ENCODE measurements at regions not wholly inside any gene's neighbourhood (a gene's known extent, or its start where the extent isn't known, plus 50 kb on each side); places are given as distances from the start of the nearest gene placed in this dataset.
"Not testable (repeated sequence)": the region's sequence is repeated elsewhere in the genome, so short reads cannot be mapped to it uniquely, and the experiment has no call there.

- no peak for DNase-seq
These were observed 220.6 kb downstream of the DHX15 start for GRCh38 chr4:24363751-24364150.

DNA sequence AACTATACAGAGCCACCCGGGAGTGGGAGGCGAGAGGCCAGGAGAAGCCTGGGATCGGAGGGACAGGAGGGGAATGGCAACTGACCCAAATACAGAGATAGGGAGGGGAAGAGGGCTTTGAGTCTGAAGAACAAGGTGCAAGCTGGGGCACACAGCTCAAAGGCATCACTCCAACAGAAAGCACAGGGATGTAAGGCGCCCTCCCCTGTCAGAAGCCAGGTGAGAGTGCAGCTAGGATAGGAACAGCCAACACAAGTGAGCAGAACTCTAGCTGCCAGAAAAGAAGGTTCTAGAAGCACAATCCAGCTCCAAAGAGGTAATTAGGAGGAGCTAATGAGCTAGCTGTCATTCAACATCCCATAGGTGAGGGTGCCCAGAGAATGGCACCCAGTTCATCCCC, 232.2 kb downstream of the DHX15 start:
- no peak for DNase-seq

GRCh38 chr4:24349168-24349996, 235.0 kb downstream of the DHX15 start:
- DNase-seq: not testable (repeated sequence)

GRCh38 chr4:24339260-24339659, 245.1 kb downstream of the DHX15 start:
- DNase-seq: no peak

DNA sequence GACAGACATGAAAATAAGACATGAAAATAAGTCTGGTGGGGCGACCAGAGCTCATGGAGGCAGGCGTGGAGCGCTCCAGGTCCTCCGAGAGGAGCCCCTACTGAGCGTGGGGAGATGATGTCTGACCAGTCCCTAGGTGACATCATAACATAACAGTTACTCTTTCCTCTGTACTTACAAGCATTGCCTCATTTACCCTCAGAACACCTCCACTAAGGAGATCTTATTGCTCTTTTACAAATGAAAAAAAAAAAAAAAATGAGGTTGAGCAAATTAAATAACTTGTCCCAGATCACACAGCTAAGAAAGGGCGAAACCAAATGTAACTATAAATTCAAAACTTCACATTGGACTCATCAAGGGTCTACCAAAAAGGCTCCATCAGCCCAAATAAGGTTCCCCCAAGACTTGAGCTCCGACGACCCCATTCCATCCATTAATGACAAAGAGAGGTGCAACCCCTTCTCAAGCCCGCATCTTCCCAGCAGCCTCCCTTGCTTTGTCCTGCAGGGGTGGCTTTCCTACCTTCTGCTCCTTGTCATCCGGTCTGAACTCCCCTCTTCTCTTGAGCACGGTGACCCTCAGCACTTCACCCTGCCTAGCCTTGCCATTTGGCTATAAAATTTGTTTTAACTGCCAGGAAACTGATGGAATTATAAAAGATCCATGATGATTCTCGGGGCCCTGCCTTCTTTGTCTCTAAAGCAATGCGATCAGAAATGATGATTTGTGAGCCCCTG, 246.7 kb downstream of the DHX15 start:
- no peak for DNase-seq

- no peak for DNase-seq
These were observed 248.7 kb downstream of the DHX15 start for GRCh38 chr4:24335616-24336015.

DNA sequence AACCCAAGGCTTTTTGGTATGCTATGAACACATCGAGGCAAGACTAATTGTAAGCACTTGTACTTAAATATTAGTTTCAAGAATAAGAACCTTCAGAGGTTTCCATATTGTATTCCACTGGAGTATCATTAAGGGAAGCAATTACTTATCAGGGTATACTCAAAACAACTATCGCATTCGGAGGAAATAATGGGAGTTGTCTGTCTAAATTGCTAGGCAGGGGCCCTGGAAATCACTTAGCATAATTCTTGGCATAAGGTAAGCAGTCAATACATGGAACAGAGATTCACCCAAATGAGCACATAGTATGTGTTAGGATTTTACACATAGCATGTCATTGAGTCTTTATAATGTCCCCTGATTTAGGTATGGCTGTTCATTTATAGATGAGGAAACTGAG, 249.4 kb downstream of the DHX15 start:
- no peak for DNase-seq

DNA sequence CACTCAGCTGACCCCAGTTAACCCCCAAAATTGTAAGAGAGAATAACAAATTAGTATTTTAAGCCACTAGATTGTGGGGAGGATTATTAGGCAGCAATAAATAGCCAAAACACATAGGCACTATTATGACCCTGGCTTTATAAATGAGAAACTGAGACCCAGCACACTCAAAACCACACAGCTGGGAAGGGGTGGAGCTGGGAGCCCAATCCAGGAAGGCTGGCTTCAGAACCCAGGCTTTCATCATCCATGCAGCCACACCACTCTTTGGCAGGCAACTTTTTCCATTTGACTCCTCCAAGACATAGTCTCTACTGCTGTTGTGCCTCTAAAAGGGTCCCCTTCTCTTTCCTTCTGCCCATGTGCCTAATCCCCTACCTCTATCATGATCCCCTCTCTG, 253.8 kb downstream of the DHX15 start:
- no peak for DNase-seq

GRCh38 chr4:24330172-24330571, 254.2 kb downstream of the DHX15 start:
- DNase-seq: no peak

GRCh38 chr4:24328711-24329110, 255.6 kb downstream of the DHX15 start:
- DNase-seq: no peak

- DNase-seq: no peak
These were observed 256.0 kb downstream of the DHX15 start for GRCh38 chr4:24328310-24328709.

- no peak for DNase-seq
These were observed 261.4 kb downstream of the DHX15 start for GRCh38 chr4:24322995-24323394.

GRCh38 chr4:24322511-24322910, 261.8 kb downstream of the DHX15 start:
- DNase-seq: no peak

DNA sequence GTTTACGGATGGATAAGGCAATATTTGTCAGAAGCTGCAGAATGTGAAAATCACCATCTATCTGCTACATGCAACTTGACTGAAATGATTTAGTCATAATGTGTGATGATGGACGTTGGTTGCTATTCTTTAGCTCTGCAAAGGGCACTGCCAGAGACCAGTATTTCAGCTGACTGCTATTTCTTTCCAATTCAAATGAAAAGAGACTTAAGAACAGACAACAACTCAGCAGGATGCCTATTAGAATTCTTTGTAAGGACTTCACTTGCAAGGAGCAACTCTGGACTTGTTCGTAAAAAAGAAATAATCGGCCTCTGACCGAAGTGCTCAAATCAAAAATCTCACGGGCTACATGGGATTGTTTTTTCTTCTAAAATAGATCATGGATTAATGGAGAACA, 262.7 kb downstream of the DHX15 start:
- DNase-seq: no peak

- DNase-seq: no peak
These were observed 263.2 kb downstream of the DHX15 start for GRCh38 chr4:24321131-24321530.

DNA sequence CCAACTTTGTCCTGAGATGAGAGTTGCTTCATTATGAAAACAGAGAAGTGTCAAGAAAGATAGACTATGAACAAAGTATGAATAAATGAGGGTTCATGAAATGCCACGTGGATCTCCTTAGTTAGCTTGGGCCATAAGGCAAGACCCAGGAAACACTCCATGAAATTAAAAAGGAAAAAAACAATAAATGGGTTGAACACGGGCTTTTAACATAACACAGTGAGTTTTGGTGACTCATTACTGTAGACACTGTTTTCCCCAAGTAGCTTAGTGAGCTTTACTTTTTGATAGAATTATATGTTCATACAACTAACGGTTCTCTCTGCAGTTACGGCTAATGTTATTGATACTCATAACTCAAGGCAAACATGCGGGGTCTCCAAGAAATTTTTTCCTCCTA, 265.0 kb downstream of the DHX15 start:
- no peak for DNase-seq

- DNase-seq: no peak
These were observed 269.3 kb downstream of the DHX15 start for GRCh38 chr4:24315056-24315455.

DNA sequence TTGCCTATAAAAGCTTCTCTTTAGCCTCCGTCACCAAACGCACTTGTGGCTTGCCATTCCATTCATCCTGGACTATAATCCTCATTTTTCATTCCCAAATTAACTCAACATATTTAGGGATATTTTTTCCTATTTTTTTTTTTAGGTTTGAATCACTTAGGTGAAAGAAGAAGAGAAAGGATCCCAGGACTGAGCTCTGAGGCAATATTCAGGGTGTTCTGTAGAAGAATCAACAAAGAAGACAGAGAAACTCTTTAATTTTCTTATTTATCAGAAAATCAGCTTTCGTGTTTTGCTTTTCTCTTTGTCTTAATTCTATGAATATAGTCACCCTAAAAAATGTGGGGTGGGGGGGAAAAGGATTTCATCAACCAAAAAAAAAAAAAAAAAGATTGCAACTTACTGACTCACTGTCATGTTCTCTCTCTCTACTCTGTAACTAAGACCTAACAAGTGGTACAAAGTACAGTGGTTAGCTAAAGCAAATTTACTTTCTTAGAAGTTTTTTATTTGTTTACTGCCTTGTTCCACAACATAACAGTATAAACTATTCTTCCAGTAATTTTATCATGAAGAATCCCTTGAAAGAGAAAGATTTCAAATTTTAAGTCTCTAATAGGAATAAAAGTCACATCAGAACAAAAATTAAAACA, 272.0 kb downstream of the DHX15 start:
- DNase-seq: no peak

DNA sequence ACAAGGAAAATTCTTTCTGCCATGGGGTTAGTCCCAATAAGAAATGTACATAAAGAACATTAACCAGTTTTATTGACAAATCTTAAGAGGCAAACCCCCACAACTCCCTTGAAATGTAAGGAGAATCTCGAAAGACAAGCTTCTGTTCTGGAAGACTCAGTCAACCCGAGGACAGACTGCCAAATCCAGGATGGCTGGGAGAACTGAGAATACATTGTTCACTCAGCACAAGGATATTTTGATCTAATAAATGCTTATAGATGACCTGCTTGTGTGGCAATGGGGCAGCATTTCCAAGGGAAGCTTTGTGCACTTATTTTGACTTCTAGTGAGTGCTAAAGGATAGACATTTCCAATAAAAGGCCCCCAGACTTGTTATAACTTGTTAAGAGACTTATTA, 280.4 kb downstream of the DHX15 start:
- DNase-seq: no peak

DNA sequence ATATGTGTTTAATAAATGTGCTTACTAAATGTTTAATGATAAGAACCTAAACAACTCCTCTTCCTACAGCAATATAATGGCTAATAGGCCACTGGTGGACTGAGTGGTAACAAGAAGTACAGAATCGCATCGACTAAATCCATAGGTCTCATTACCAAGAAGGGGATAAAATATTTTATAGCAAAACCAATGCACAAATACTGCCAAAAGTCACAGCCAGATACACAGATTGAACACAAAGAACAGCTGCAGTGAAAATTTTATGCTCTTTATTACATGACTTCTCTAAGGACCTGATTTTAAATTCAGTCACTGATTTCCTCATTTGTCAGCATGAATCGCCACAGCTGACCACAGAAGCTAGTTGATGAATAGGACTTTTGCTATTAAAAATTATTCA, 285.4 kb downstream of the DHX15 start:
- DNase-seq: no peak

DNA sequence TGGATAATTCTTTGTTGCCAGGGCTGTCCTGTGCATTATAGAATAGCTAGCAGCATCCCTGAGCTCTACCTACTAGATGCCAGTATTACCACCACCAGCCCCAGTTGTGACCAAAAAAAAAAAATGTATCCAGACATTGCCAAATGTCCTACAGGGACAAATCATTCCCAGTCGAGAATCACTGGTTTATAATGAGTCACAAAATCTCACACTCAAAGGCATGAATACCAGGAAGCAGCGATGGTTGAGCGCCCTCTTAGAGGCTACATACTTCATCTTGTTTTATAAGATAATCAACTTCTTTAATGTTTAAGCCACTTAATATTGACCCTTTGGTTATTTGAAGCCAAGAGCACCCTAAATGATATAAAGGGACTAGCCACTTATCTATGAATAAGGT, 297.3 kb downstream of the DHX15 start:
- DNase-seq: no peak

- no peak for DNase-seq
These were observed 298.6 kb downstream of the DHX15 start for GRCh38 chr4:24285759-24286158.

DNA sequence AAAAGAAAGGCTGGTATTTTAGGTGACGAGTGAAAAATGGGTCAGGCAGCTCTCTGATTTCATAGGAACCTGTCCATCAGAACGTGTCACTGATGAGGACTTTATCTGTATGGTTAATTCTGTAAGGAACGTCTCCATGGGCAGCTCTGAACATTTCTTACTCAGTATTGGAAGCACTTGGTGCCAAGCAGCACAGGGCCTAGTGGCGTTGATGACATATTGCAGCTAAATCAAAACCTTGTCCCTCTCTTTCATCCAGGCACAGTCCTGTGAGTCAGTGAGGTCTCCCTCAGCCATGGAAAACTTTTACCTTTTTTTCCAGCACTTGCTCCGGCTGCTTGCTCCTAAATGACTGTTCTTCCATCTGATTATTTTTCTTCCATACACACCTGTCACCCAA, 301.9 kb downstream of the DHX15 start:
- no peak for DNase-seq

GRCh38 chr4:24279911-24280375, 304.4 kb downstream of the DHX15 start:
- DNase-seq: no peak
